Breast epithelium (tissue), 4 donors: ENCODE measurements at regions not wholly inside any gene's neighbourhood (a gene's known extent, or its start where the extent isn't known, plus 50 kb on each side); places are given as distances from the start of the nearest gene placed in this dataset.

Experiments used
- DNase-seq, 2 donors: peaks; one replicate each; pipeline ENCODE4 v3.0.0-alpha.2; 2019; ENCODE audit warnings: low spot score in 2 of 2
- H3K27ac ChIP-seq, 2 donors: fragments of 200-600 bp; sonication (generic) in 1 of 2; one replicate each; pipeline ENCODE4 v1.5.1; 2016 to 2019; ENCODE audit warnings: mild to moderate bottlenecking in 1 of 2
- H3K27me3 ChIP-seq, 2 donors: fragments of 200-600 bp; sonication (generic) in 1 of 2; one replicate each; pipeline versions ENCODE4 v1.5.1 to v1.6.0; 2017 to 2019; ENCODE audit warnings: control low read depth in 1 of 2, mild to moderate bottlenecking in 1 of 2
- H3K36me3 ChIP-seq: fragments of 200-600 bp; one replicate; pipeline ENCODE4 v1.5.1; 2019
- H3K4me1 ChIP-seq, 2 donors: fragments of 200-600 bp; sonication (generic); one replicate each; pipeline ENCODE4 v1.5.1; 2016 to 2019; ENCODE audit warnings: control low read depth in 1 of 2
- H3K4me3 ChIP-seq, 3 donors: fragments of 200-600 bp; sonication (generic); 1 replicate in 2 of 3; 2 replicates in 1 of 3; pipeline ENCODE4 v1.5.1; 2016 to 2019; ENCODE audit warnings: mild to moderate bottlenecking in 3 of 3, moderate library complexity in 2 of 3
- H3K9me3 ChIP-seq, 2 donors: fragments of 200-600 bp; sonication (generic) in 1 of 2; one replicate each; pipeline ENCODE4 v1.5.1; 2016 to 2019; ENCODE audit warnings: control low read depth in 1 of 2
- POLR2A ChIP-seq: fragments of 450-650 bp; IDR thresholded peaks from one replicate; pipeline ENCODE4 v1.6.1; 2016; ENCODE audit warnings: antibody characterized with exemption, mild to moderate bottlenecking, moderate library complexity
- POLR2AphosphoS5 ChIP-seq, 3 donors: sonication (generic); formaldehyde crosslinking; IDR thresholded peaks; one replicate each; pipeline ENCODE4 v1.6.1; 2017; ENCODE audit warnings: antibody characterized with exemption in 3 of 3
- intact Hi-C: fragments of 100-400 bp; cut with DNase I; formaldehyde crosslinking; loops from one replicate; pipeline ENCODE4 v1.15.1; 2023; ENCODE audit warnings: low total_unique reads
- TF ChIP-seq, protein P1 (sequence below), 3 donors: fragments of 450-650 bp; IDR thresholded peaks; one replicate each; pipeline ENCODE4 v1.5.1; 2016 to 2017; ENCODE audit warnings: antibody characterized with exemption in 3 of 3, mild to moderate bottlenecking in 3 of 3, moderate library complexity in 3 of 3

DNA sequence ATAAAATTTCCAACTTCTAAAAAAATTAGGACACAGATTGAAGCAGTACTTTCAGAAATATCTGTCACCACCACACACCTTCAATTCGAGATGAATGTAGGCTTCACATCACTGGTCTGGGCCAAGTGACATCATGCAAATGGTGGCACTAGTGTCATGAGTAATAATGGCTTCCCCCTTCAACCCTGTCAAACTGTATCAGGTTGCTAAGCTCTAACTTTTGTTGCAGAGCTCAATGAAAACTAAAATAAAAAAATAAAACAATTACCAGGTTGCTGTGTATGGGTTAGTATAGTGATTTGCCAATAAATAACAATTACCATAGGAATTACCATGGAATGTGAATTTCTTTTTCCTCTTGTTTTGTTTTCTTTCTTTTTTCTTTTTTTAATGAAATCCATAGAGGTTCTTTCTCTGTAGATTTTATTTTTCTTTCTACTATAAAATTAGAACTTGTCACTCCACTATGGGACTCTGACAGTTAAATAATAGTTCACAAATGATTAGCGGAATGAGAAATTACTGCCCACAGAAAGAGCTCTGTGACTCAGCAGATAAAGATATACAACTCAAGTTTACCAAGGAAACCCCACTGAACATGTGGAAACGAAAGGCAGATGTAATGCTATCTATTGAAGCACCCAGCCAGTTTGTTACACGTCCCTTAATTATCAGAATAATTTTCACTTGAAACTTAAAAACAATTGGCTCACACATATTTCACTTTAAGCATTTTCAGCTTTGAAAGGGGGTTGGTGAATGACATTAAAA is 783.8 kb upstream of the WWC1 start:
- Histone ChIP-seq H3K4me1 (no peaks in the 10 kb centered on the region), H3K27ac (no peak overlapping the region), H3K4me3 (no peak overlapping the region), H3K36me3 (no peaks in the 10 kb centered on the region), H3K27me3 (no peaks in the 10 kb centered on the region), H3K9me3 (no peaks in the 10 kb centered on the region)
- no peak for TF ChIP-seq POLR2AphosphoS5 (IDR thresholded peaks at IDR 0.05)
- TF ChIP-seq POLR2A: no peak
- TF ChIP-seq, protein P1, sequence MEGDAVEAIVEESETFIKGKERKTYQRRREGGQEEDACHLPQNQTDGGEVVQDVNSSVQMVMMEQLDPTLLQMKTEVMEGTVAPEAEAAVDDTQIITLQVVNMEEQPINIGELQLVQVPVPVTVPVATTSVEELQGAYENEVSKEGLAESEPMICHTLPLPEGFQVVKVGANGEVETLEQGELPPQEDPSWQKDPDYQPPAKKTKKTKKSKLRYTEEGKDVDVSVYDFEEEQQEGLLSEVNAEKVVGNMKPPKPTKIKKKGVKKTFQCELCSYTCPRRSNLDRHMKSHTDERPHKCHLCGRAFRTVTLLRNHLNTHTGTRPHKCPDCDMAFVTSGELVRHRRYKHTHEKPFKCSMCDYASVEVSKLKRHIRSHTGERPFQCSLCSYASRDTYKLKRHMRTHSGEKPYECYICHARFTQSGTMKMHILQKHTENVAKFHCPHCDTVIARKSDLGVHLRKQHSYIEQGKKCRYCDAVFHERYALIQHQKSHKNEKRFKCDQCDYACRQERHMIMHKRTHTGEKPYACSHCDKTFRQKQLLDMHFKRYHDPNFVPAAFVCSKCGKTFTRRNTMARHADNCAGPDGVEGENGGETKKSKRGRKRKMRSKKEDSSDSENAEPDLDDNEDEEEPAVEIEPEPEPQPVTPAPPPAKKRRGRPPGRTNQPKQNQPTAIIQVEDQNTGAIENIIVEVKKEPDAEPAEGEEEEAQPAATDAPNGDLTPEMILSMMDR (IDR thresholded peaks at IDR 0.05): no peak
- intact Hi-C loops: no loop called here
- no peak for DNase-seq

DNA sequence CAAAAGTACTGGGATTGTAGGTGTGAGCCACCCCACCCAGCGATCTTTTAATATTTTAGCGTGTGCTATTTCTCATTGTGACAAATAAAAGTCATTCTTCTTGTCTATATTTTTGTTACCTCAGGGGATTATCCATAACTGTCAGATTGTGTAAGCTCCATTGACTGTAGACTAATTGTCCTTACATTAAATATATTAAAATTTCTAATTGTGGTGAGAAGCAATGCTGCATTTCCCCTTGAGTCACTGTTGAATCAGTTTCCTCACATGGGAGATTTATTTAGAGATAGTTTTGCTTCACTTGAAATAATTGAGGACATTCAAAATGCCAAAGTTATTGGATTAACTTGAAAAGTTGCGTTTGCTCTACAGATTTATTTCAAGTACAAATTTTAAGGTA is 782.4 kb upstream of the WWC1 start:
- TF ChIP-seq, protein P1 (IDR thresholded peaks at IDR 0.05): no peak
- TF ChIP-seq POLR2A: no peak
- no peak for TF ChIP-seq POLR2AphosphoS5 (IDR thresholded peaks at IDR 0.05)
- H3K27me3 ChIP-seq: no peaks in the 10 kb centered on the region
- H3K4me1 ChIP-seq: no peaks in the 10 kb centered on the region
- no peaks in the 10 kb centered on the region for H3K36me3 ChIP-seq
- no peak for DNase-seq
- no peak overlapping the region for H3K27ac ChIP-seq
- H3K4me3 ChIP-seq: no peak overlapping the region
- intact Hi-C loops: no loop called here
- no peaks in the 10 kb centered on the region for H3K9me3 ChIP-seq

- Histone ChIP-seq H3K4me3 (no peak overlapping the region), H3K27me3 (no peaks in the 10 kb centered on the region), H3K4me1 (no peaks in the 10 kb centered on the region), H3K27ac (no peak overlapping the region), H3K36me3 (no peaks in the 10 kb centered on the region), H3K9me3 (no peaks in the 10 kb centered on the region)
- TF ChIP-seq POLR2A (no peak), POLR2AphosphoS5 (IDR thresholded peaks at IDR 0.05) (no peak)
- TF ChIP-seq, protein P1 (IDR thresholded peaks at IDR 0.05): no peak
- DNase-seq: no peak
- intact Hi-C loops: no loop called here
These were observed 780.2 kb upstream of the WWC1 start for GRCh38 chr5:167511276-167511675.

DNA sequence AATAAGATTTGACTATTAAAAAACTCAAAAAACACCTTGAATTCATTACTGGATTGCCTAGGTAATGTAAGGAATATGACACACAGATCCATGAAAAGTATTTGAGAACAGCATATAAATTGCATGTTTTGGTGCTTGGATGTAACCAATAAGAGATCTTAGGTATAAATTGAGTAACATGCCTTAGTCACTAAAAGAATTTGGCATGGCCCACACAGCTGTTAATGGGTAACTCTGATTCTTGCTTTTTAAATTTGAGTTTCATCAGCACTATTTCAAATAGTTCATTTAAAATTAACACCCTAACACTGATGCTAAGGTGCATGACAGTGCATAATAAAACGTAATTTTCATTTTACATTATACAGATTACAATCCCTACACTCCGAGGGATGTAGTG is 779.3 kb upstream of the WWC1 start:
- Histone ChIP-seq H3K27ac (no peak overlapping the region), H3K4me1 (no peaks in the 10 kb centered on the region), H3K27me3 (no peaks in the 10 kb centered on the region), H3K36me3 (no peaks in the 10 kb centered on the region), H3K4me3 (no peak overlapping the region), H3K9me3 (no peaks in the 10 kb centered on the region)
- intact Hi-C loops: no loop called here
- TF ChIP-seq POLR2A (no peak), POLR2AphosphoS5 (IDR thresholded peaks at IDR 0.05) (no peak)
- TF ChIP-seq, protein P1 (IDR thresholded peaks at IDR 0.05): no peak
- DNase-seq: no peak

DNA sequence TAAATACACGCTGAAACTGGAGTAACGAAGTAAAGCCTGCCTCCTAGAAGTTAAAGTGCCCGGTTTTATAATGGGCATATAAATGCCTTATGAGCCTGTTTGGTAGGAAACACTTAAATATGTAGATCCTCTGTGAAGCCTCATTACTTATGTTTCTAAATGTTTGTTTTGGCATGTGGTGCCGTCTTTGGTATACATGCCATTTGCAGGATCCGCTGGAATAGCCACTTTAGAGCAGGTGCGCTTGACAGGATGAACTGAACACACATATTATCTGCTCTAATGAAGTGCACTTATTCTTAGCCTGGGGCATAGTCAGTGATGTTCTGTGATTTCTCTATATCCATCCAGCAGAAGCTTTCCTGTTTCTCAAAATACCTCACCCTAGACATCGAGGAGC is 778.1 kb upstream of the WWC1 start:
- H3K9me3 ChIP-seq: no peaks in the 10 kb centered on the region
- intact Hi-C loops: no loop called here
- no peaks in the 10 kb centered on the region for H3K27me3 ChIP-seq
- no peak overlapping the region for H3K27ac ChIP-seq
- H3K4me3 ChIP-seq: no peak overlapping the region
- TF ChIP-seq POLR2AphosphoS5 (IDR thresholded peaks at IDR 0.05): no peak
- TF ChIP-seq POLR2A: no peak
- TF ChIP-seq, protein P1 (IDR thresholded peaks at IDR 0.05): no peak
- H3K4me1 ChIP-seq: no peaks in the 10 kb centered on the region
- no peaks in the 10 kb centered on the region for H3K36me3 ChIP-seq
- DNase-seq: no peak
